ENCODE measurements at regions not wholly inside any gene's neighbourhood (a gene's known extent, or its start where the extent isn't known, plus 50 kb on each side); places are given as distances from the start of the nearest gene placed in this dataset.

DNA sequence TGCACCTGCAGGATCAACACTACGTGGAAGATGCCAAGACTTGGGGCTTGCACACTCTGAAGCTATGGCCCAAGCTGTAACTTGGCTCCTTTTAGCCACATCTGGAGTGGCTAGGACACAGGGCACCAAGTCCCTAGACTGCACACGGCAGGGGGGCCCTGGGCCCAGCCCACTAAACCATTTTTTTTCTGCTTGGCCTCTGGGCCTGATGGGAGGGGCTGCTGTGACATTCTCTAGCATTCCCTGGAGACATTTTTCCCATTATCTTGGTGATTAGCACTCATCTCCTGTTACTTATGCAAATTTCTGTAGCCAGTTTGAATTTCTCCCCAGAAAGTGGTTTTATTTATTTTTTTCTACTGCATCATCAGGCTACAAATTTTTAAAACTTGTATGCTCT lies 1080.7 kb downstream of the LRFN5 start:
- no peak for DNase-seq

DNA sequence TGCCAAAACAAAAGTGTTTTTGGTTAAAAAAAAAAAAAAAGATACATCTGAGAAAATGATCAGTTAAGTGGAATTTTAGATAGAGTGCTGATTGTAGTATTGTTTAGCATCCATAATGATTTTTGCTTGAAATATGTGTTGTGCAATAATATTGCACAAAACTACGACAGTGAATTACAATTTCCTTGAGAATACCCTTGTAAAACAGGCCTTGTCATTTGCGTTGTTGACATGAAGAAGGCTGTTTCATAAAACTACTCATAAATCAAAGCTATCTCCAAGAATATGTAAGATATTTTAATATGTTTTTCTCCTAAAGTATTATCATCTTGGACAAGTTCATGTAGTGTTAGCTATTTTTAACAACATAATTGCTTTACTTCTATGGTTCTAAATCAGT lies 1077.0 kb downstream of the LRFN5 start:
- no peak for DNase-seq

DNA sequence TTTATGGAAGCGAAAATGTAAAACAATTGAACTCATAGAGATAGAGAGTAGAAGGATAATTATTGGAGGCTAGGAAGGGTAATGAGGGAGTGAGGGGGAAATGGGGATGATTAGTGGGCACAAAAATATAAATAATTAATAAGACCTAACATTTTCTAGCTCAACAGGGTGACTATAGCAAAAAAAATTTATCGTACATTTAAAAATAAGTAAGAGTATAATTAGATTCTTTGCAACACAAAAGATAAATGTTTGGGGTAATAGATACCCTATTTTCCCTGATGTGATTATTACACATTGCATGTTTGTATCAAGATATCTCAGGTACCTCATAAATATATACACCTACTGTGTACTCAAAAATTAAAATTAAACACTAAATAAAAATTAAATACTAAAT lies 1070.0 kb downstream of the LRFN5 start:
- DNase-seq = no peak

DNA sequence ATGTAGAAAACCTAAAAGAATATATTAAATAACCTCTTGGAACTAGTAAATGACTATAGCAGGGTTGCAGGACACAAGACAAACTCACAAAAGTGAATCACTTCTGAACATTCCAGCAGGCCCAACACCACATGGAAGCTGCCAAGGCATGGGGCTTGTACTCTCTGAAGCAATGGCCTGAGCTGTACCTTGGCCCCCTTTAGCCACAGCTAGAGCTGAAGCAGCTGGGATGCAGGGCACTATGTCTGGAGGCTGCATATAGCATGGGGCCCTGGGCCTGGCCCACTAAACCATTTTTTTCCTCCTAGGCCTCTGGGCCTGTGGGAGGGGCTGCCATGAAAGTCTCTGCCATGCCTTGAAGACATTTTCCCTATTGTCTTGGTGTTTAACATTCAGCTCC lies 1067.3 kb downstream of the LRFN5 start:
- no peak for DNase-seq

DNA sequence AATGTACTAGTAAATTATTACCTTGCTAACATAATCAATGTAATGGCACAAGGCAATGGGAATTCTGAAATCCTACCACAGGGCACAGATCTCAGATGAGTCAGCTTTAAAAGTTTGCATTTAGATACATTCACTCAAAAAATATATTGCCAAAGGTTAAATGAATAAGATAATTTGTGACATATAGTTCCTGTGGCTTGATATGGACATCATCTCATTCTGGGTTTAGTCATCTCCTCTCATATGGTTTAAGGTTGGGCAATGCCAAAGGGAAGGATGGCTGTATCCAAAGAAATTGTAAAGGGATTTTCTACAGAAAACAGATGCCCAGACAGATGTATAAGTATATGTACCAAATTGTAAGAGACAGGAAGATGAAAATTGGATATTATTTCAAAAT lies 1065.0 kb downstream of the LRFN5 start:
- no peak for DNase-seq

DNA sequence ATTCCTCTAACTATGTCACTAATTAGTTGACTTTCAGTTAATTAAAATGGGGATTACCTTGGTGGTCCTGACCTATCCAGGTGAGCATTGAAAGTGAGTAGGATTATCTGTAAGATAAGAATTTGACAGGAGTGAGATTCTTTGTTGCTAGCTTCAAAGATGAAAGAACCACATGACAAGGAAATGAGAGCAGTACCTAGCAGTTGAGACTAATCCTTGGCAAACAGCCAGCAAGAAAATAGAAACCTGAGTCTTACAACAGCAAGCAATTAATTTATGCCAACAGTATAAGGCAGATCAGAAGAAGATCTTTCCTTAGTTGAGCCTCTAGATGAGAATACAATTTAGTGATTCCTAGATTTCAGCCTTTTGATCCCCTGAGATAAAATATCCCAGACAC lies 1058.4 kb downstream of the LRFN5 start:
- no peak for DNase-seq

DNA sequence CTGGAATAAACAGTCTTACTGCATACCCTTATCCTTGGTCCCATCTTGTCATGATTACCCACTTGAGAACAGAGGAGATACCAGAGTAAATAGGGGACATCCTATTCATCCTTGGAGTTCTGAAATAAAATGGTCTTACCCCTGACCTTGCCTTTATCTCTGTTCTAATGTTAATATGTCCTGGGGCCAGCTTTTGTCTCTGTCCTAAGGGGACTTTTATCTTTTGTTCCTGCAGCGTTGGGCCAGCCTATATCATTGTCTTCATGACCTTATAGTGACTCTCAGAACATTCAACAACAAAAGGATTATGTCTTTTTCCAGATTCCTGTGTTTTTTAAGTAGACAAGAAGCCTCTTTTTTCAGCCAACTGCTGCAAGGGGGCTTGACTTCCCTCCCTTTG lies 1057.5 kb downstream of the LRFN5 start:
- DNase-seq = no peak

DNA sequence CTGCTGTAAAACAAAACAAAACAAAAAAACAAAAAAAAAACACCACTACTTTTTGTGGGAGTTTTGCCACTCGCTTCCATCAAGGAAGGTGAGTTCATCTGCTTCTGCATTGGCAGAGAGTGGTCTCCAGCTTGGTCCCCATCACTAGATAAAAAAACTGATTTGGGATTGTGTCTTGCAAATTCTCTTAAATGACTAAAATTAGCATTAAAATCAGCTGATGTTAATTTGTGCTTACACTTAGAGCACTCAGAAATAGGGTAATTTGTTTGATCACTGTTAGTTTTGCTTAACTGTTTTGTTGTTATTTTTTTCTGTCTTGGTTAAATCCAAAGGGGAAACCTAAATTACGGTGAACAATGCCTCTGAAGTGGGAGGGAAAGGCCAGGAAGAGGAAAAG lies 1048.0 kb downstream of the LRFN5 start:
- no peak for DNase-seq

DNA sequence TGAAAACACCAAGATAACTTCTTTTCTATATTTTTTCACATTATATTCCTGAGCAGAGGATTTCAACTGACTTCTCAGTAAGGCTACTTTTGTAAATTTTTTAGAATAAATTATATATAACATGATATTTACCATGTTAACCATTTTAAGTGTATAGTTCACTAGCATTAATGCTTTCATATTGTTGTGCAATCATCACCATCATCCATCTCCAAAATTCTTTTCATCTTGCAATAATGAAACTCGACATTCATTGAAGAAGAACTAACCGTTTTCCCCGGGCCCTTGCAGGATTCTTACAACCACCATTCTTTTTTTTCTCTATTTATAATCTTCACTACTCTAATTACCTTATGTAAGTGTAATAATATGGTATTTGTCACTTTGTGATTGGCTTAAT lies 1036.1 kb downstream of the LRFN5 start:
- DNase-seq = no peak

DNA sequence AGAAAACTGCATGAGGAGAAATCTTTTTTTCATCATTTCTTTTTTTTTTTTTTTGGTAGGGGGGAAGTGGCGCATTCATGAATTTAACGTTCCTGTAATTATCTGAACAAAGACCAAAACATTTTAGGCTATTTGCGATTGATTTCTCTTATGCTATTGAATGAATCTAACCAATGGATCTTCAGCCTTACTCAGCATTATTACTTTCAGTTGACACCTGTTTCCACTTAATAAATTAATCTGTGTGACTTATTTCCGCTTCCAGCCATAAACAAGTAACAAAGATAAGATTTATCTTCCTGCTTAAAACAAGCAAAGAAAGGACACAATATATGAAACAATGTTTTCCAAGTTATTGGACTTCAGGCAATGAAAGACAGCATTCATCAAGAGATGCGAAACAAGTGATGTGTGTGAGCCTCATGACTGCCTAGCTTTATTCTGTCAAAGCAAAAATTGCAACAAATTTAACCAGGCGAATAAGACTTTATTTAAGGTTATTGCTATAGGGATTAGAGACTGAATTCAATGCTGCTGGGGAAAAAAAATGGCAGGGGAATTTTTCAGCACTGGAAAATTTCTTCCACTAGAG lies 1026.9 kb downstream of the LRFN5 start:
- DNase-seq = no peak

DNA sequence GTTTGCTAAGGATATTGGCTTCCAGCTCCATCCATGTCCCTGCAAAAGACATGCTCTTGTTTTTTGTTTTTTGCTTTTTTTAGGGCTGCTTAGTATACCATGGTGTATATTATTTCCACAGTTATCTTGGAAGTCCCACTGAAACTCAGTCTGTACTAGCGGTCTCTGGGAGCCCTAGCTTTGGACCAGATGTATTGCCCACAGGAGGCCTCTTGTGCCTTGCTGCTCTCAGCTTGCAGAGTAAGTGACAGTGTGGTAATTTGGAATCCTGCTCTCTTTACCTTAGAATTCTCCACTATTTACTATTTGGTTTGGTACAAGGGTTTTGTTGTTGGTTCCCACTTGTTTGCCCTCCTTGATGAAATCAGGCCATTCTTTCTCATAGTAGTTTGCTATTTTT lies 1022.9 kb downstream of the LRFN5 start:
- DNase-seq = no peak

DNA sequence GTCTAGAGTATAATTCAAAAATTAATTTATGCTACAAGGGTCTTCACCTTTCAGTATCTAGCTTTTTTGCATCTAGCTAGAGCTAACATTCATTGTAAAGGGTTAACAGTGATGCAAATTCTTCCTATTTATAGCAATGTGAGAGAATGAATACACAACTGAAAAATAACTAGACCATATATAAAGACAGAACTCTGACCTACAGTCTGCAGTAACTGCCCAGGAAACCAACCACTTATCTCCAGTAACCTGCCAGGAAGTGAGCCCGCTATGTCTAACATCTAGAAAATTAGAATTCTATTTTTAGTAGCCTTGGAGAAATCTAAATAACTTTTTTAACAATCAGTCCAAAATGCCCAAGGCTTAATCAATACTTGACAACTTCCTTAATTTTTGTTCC lies 1021.9 kb downstream of the LRFN5 start:
- peak; percentile 41 for DNase-seq

DNA sequence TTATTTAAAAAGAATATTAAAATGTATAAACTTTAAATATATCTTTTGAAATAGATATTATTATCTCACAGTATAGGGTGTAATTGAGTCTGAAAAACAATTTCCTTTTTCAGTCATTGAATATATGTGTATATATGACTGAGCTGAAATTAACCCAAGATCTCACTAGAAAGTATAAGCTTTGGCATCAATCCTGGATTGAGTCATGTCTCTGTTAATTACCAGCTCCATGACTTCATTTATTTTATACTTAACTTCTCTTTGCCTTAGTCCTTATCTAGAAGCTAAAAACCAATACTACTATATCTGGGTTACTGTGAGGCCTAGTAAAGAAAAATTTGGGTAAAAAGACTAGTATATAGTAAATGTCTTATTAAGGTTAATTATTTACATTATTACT lies 1020.3 kb downstream of the LRFN5 start:
- DNase-seq = no peak

DNA sequence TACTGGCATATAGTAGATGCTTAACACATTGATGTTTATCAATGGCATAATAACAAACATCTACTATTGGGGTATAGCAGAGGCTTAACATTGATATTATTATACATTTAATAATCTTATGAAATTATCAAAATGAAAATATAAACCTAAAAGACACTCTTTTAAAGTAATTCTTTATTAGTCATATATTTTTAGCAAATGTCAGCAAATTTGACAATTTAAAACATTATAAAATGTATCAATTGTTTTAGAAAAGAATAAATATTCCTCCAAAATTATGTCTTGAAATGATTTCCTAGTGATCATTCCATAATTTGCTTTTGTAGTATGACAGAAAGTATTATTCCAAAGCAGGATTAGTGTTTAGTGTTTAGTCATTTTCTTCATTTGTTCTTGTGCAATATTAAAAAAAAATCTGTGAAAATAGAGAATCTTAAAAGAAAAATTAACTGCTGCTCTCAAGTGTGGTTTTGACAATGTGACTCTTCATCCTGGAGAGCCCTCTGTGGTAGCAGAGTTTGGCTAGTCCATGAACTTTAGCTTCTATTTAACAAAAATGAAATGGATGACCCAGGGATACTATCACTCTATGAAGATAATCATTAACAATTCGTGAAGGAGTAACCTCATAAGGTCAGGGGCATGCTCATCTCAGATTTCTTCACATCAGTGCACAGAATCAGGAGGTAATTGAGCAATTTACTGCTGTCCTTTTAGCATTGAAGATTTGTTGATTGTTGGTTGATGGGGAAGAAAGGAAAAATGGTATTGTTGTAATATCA lies 1018.5 kb downstream of the LRFN5 start:
- DNase-seq = no peak

DNA sequence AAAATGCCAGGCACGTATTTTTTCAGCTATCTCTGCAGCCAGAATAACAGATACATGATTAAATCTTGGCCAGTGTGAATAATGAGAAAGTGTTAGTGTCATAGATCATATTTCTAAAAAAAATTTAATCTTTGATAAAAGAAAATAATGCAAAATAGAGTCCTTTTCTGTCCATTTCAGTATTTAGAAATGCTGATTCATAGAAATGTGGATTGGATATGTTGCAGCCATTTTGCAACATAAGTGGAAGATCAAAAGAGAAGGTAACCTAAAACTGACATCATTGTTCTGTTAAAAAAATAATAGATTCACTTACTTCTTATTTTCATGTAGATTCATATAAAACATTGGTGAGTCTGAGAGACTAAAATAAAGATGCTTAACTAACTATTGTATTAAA lies 1010.3 kb downstream of the LRFN5 start:
- no peak for DNase-seq

DNA sequence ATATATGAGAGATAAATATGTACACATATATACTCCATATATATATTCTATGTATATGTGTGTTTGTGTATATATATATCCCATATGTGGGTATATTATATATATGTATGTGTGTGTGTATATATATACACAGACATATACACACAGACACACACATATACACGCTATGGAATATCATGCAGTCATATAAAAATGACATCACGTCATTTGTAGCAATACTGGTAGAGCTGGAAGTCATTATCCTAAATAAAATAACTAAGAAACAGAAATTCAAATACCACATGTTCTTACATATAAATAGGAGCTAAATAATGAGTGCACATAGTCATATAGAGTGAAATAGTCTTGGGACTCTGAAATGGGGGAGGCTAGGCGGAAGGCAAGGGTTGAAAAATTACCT lies 1000.2 kb downstream of the LRFN5 start:
- no peak for DNase-seq

DNA sequence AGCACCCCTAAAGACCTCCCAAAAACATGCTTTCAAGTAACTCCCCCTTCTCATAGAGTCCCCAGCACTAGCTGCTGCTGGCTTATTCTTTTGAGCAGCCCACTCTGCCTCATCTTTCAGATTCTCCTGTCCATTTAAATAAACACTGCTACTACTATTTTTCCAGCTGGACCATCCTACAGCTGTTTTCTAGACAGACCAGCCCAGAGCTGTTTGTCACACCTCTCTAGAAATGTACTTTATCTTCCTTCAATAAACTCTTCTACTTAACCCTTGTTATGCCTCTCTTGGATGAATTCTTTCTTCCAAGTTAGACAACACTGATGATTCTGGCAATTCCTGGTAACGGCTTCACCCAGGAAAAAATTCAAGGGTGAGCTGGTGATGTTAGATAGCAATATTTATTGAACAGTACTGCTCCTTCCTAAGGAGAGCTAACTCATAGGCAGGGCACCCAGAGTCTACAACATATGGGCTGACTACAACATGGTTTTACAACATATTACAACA lies 995.7 kb downstream of the LRFN5 start:
- no peak for DNase-seq

DNA sequence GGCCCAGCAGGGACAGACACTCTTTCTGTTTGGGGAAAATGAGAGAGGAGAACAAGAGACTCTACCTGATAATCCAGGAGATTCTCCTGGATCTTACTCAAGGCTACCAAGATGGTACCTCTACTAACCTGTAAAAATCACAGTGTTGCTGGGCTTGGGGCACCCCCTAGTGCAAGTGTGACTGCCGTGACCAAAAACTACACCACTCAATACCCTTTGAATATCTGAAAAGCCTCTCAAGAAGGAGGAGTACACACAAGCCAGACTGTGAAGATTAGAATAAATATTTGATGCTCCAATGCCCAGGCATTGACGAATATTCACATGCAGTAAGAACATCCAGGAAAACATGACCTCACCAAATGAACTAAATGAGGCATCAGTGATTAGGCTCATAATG lies 965.4 kb downstream of the LRFN5 start:
- DNase-seq = no peak

DNA sequence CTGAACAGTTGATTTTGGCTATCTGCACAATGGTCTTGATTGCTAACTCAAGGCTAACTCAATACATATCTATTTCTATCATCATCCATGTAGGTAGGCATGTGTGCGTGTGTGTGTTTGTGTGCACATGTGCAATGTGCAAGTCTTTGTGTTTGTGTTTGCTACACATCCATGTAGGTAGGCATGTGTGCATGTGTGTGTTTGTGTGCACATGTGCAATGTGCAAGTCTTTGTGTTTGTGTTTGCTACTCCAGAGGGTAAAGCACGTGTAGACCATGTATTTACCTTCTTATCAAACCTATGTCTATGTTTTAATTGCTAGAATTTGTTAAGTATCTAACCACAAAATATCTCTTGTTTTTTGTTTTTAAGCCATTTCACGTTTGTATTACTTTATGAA lies 962.6 kb downstream of the LRFN5 start:
- DNase-seq = no peak

DNA sequence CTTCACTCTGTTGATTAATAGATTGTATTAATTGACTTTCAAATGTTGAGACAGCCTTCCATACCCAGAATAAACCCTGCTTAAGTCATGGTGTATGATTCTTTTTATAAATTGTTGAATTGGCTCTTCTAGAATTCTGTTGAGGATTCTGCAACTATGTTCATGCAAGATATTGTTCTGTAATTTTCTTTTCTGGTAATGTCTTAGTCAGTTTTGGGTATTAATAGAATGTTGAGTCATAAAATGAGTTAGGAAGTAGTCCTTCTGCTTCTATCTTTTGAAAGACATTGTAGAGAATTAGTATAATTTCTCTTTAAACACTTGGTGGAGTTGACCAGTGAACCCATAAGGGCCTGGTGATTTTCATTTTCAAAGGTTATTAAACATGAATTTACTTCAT lies 958.9 kb downstream of the LRFN5 start:
- DNase-seq = no peak

DNA sequence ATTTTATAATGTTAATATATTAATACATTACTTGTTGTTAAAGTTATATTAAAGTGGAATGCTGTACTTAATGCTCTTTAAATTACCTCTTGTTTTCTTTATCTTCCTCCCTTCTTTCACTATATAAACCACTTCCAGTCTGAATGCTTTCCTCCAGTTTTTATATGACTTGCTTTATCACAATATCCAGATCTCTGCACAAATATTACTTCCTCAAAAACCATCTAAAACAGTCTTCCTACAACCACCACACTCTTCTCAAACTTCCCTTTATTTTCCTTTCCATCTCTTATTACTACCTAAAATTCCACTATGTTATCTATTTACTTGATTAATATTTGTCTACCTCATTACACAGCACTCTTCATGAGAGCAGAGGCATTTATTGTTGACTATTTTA lies 956.6 kb downstream of the LRFN5 start:
- no peak for DNase-seq

DNA sequence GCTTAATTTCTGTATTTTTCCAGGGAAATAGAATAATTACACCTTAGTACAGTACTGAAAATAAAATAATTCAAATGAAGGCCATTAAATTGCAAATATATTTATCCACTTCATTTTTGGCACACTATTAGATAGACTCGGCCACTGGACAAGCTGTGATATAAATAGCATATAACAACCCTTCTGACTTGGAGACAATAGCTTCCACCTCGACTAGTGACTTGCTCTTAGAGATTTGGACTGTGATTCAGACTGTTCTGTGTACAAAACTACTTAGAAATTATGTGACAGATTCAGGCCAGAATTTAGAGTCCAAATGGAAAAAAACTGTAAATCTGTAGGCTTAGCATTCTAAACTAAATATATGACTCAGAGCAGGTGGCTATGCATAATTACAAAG lies 949.9 kb downstream of the LRFN5 start:
- DNase-seq = no peak

DNA sequence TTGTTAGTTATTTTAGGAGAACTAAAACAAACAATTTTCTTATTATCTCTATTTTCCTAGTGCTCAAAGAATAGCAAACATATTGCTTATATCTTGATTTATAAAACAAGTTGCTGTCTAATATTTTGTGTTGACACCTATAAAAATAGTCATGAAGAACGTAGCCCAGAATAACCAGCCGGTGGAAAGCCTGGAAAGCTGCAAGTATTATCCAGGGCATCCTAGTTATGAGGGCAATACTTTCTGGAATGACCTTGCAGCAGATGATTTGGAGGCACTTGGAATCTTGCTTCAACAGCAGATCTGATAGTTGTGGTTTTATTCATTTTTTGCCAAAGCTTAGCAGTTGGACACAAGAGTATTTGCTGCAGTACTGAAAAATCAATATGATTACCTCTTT lies 948.7 kb downstream of the LRFN5 start:
- DNase-seq = no peak

DNA sequence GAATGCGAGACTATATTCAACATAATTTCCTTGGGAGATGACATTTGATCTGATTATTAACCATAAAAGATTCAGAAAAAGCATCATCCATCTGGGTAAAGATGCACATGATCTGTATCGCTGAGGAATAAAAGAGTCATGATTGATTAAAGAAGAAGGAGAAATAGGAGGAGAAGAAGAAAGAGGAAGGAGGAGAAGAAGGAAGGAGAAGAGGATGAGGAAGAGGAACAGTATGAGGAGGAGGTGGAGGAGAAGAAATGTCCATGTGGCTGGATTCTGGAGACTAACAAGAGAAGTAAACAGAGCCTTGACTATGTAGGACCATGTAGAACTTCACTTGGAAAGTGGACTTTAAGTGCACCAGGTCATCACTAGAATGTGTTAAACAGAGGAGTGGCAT lies 947.4 kb downstream of the LRFN5 start:
- no peak for DNase-seq

DNA sequence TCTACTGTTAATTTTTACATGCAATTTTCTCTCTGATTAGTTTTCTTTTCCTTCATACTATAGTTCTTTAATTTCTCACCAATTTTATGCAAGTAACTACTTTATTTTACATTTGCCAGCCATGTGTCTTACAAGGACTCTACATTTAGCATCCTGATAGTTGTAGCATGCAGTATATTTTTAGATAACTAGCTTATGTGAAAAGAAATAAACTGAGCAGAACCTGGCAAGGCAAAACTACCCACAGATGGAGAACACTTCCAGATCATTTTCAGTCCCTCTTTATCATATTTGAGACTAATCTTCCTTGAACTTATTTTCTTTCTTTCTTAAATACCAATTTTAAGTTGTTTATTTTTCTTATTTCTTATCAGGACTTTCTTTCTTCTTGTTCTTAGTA lies 943.6 kb downstream of the LRFN5 start:
- no peak for DNase-seq
